ENCODE measurements at regions not wholly inside any gene's neighbourhood (a gene's known extent, or its start where the extent isn't known, plus 50 kb on each side); places are given as distances from the start of the nearest gene placed in this dataset.

DNA sequence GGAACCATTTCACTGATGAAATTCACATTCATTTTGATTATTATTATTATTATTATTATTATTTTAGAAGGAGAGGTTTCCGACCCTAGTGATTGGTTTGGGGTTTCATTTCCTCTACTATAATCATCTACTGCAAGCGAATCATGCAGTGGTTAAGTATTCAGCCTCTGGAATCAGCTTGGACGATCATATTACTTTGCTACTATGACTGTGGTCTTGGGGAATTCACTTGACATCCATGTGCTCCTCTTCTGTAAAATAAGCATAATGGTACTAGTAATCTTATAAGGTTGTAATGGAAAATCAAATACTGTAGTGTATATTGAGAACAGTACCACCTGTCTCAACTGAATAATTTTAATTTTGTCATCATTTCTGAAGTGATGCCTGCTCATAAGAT is 132.1 kb upstream of the SLC4A4 start:
- Histone ChIP-seq H3K9me3 (replicated peaks; ENCODE audit: control insufficient read depth, insufficient read depth, low read length) (no peaks in the 10 kb centered on the region), H3K79me2 (ENCODE audit: control insufficient read depth, insufficient read depth, low read length) (no peaks in the 10 kb centered on the region), H3K4me2 (ENCODE audit: insufficient read depth, low read length) (no peak overlapping the region), H3K9ac (replicated peaks; ENCODE audit: extremely low read depth, insufficient read depth, low read length) (no peak overlapping the region), H3K27ac (ENCODE audit: insufficient read depth, low read depth, low read length) (no peak overlapping the region), H3K9me1 (replicated peaks; ENCODE audit: control insufficient read depth, extremely low read depth, insufficient read depth, low read length) (no peaks in the 10 kb centered on the region), H2AFZ (ENCODE audit: low read depth, low read length) (no peak overlapping the region), H4K20me1 (replicated peaks; ENCODE audit: control insufficient read depth, extremely low read depth, insufficient read depth, low read length) (no peaks in the 10 kb centered on the region), H3K36me3 (ENCODE audit: control insufficient read depth in 2 of 2, extremely low read depth in 1 of 2, insufficient read depth in 2 of 2, low read length in 2 of 2) (no peaks in the 10 kb centered on the region), H3K27me3 (ENCODE audit: control insufficient read depth in 2 of 2, insufficient read depth in 2 of 2, low read length in 2 of 2) (no peaks in the 10 kb centered on the region), H3K4me3 (replicated peaks in 1 of 3; ENCODE audit: insufficient read depth in 1 of 3, low read depth in 1 of 3, low read length in 3 of 3) (no peak overlapping the region), H3K4me1 (ENCODE audit: control insufficient read depth, extremely low read depth, insufficient read depth, low read length) (no peaks in the 10 kb centered on the region)
- dilution Hi-C loops (cut with MboI; ENCODE audit: extremely low pct_ligation_motif_present, low sequenced_read_pairs): no loop called here
- no peak for FAIRE-seq
- TF ChIP-seq POLR2AphosphoS5 (IDR thresholded peaks at IDR 0.05; ENCODE audit: insufficient read depth, low read depth, low read length) (no peak), POLR2A (IDR thresholded peaks at IDR 0.05; ENCODE audit: low read depth, low read length) (no peak), FOS (IDR thresholded peaks at IDR 0.05; ENCODE audit: borderline replicate concordance, insufficient read depth, low read length) (no peak), JUN (IDR thresholded peaks at IDR 0.05; ENCODE audit: borderline replicate concordance, insufficient read depth, insufficient read length, low read depth) (no peak), MYC (IDR thresholded peaks at IDR 0.05; ENCODE audit: low read depth, low read length) (no peak), GATA2 (IDR thresholded peaks at IDR 0.05; ENCODE audit: insufficient read depth, insufficient read length, low read depth, low read length) (no peak), EZH2 (IDR thresholded peaks at IDR 0.05; ENCODE audit: borderline replicate concordance, low read depth, low read length, severe bottlenecking) (no peak)
- TF ChIP-seq, protein P1, sequence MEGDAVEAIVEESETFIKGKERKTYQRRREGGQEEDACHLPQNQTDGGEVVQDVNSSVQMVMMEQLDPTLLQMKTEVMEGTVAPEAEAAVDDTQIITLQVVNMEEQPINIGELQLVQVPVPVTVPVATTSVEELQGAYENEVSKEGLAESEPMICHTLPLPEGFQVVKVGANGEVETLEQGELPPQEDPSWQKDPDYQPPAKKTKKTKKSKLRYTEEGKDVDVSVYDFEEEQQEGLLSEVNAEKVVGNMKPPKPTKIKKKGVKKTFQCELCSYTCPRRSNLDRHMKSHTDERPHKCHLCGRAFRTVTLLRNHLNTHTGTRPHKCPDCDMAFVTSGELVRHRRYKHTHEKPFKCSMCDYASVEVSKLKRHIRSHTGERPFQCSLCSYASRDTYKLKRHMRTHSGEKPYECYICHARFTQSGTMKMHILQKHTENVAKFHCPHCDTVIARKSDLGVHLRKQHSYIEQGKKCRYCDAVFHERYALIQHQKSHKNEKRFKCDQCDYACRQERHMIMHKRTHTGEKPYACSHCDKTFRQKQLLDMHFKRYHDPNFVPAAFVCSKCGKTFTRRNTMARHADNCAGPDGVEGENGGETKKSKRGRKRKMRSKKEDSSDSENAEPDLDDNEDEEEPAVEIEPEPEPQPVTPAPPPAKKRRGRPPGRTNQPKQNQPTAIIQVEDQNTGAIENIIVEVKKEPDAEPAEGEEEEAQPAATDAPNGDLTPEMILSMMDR (IDR thresholded peaks at IDR 0.05; ENCODE audit: extremely low read depth in 1 of 2, insufficient read depth in 1 of 2, low read depth in 1 of 2, low read length in 2 of 2): no peak
- TF ChIP-seq, protein P2, sequence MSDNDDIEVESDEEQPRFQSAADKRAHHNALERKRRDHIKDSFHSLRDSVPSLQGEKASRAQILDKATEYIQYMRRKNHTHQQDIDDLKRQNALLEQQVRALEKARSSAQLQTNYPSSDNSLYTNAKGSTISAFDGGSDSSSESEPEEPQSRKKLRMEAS (IDR thresholded peaks at IDR 0.05; ENCODE audit: insufficient read depth, insufficient read length): no peak
- no TSS peak for BruUV-seq (replicated peaks)
- ChIA-PET POLR2A (no interaction called here), CTCF (no interaction called here)
- no peak for DNase-seq (ENCODE audit: low read depth, low spot score)
- intact Hi-C loops (cut with micrococcal nuclease): no loop called here

Data from endothelial cell of umbilical vein (primary cell).